ENCODE measurements at regions not wholly inside any gene's neighbourhood (a gene's known extent, or its start where the extent isn't known, plus 50 kb on each side); places are given as distances from the start of the nearest gene placed in this dataset.

- 87 to 96% methylated on average over 2 of the region's 2 CpGs for WGBS, 2 donors
- no peak for DNase-seq (ENCODE audit: low spot score in 2 of 2)
- TF ChIP-seq CTCF (IDR thresholded peaks at IDR 0.05) (no peak), POLR2A (IDR thresholded peaks at IDR 0.05) (no peak)
- intact Hi-C loops (cut with DNase I; ENCODE audit: low total_unique reads): no loop called here
- H3K4me3 ChIP-seq (ENCODE audit: low read depth, poor library complexity, severe bottlenecking): no peak overlapping the region
Observed at GRCh38 chr18:67379981-67380380, 136.5 kb downstream of the DSEL start.

- 54 to 65% methylated on average over 2 of the region's 2 CpGs for WGBS, 2 donors
- H3K4me3 ChIP-seq (ENCODE audit: low read depth, poor library complexity, severe bottlenecking): no peak overlapping the region
- intact Hi-C loops (cut with DNase I; ENCODE audit: low total_unique reads): no loop called here
- DNase-seq (ENCODE audit: low spot score in 2 of 2): no peak
- no peak for TF ChIP-seq CTCF (IDR thresholded peaks at IDR 0.05)
- no peak for TF ChIP-seq POLR2A (IDR thresholded peaks at IDR 0.05)
Observed at GRCh38 chr18:67376372-67376771, 140.1 kb downstream of the DSEL start.

- 56 to 71% methylated on average over 2 of the region's 2 CpGs for WGBS, 2 donors
- no peak overlapping the region for H3K4me3 ChIP-seq (ENCODE audit: low read depth, poor library complexity, severe bottlenecking)
- no peak for DNase-seq (ENCODE audit: low spot score in 2 of 2)
- intact Hi-C loops (cut with DNase I; ENCODE audit: low total_unique reads): no loop called here
- no peak for TF ChIP-seq POLR2A (IDR thresholded peaks at IDR 0.05)
- no peak for TF ChIP-seq CTCF (IDR thresholded peaks at IDR 0.05)
Observed at GRCh38 chr18:67373636-67374035, 142.9 kb downstream of the DSEL start.

GRCh38 chr18:67367540-67367939 lies 149.0 kb downstream of the DSEL start:
- intact Hi-C loops (cut with DNase I; ENCODE audit: low total_unique reads): no loop called here
- 87 to 88% methylated on average over 2 of the region's 2 CpGs for WGBS, 2 donors
- TF ChIP-seq POLR2A (IDR thresholded peaks at IDR 0.05) (no peak), CTCF (IDR thresholded peaks at IDR 0.05) (no peak)
- H3K4me3 ChIP-seq (ENCODE audit: low read depth, poor library complexity, severe bottlenecking): no peak overlapping the region
- no peak for DNase-seq (ENCODE audit: low spot score in 2 of 2)

- no peak for DNase-seq (ENCODE audit: low spot score in 2 of 2)
- no peak for TF ChIP-seq POLR2A (IDR thresholded peaks at IDR 0.05)
- TF ChIP-seq CTCF (IDR thresholded peaks at IDR 0.05): no peak
- no peak overlapping the region for H3K4me3 ChIP-seq (ENCODE audit: low read depth, poor library complexity, severe bottlenecking)
- 96% methylated on average over 3 of the region's 3 CpGs for WGBS, 2 donors
- intact Hi-C loops (cut with DNase I; ENCODE audit: low total_unique reads): no loop called here
Observed at GRCh38 chr18:67363694-67364093, 152.8 kb downstream of the DSEL start.

- intact Hi-C loops (cut with DNase I; ENCODE audit: low total_unique reads): no loop called here
- DNase-seq (ENCODE audit: low spot score in 2 of 2): no peak
- no peak for TF ChIP-seq CTCF (IDR thresholded peaks at IDR 0.05)
- TF ChIP-seq POLR2A (IDR thresholded peaks at IDR 0.05): no peak
- no peak overlapping the region for H3K4me3 ChIP-seq (ENCODE audit: low read depth, poor library complexity, severe bottlenecking)
- 83 to 88% methylated on average over 2 of the region's 2 CpGs for WGBS, 2 donors
Observed at GRCh38 chr18:67362906-67363305, 153.6 kb downstream of the DSEL start.

Measured in lower leg skin (tissue), 4 donors.